ENCODE measurements at regions not wholly inside any gene's neighbourhood (a gene's known extent, or its start where the extent isn't known, plus 50 kb on each side); places are given as distances from the start of the nearest gene placed in this dataset.

DNA sequence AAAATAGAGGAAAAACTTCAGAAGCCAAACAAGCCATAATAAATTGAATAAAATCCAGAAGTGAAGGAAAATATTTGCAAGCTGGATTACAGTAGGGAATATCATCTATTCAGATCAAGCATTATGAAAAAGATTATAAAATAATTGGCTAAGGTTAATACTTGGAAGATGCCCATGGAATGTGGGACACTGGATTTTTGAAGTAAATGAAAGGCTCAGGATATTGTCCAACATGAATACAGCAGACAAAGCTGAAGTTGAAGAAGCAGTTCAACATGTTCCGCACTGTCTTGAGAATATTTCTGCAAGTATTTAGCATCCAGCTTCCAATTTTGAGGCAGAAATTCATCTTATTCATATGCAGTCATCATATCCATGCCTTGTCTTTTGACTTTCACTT is 1278.4 kb upstream of the GJE1 start:
- Histone ChIP-seq H2AFZ (ENCODE audit: low read depth, low read length) (no peak overlapping the region), H3K9me3 (ENCODE audit: low read length) (no peaks in the 10 kb centered on the region), H3K9me2 (ENCODE audit: insufficient read depth, low read length) (no peaks in the 10 kb centered on the region), H3K9ac (ENCODE audit: low read length) (no peak overlapping the region), H3K27ac (ENCODE audit: low read length) (no peak overlapping the region), H3K79me2 (replicated peaks; ENCODE audit: insufficient read depth, low read length) (no peaks in the 10 kb centered on the region), H3F3A (ENCODE audit: insufficient read depth, low read length, poor library complexity, severe bottlenecking) (no peaks in the 10 kb centered on the region), H3K4me3 (ENCODE audit: low read length) (no peak overlapping the region), H3K4me2 (ENCODE audit: low read length) (no peak overlapping the region), H4K20me1 (ENCODE audit: insufficient read depth) (no peaks in the 10 kb centered on the region), H3K27me3 (ENCODE audit: insufficient read depth, low read depth, low read length) (no peaks in the 10 kb centered on the region), H3K36me3 (ENCODE audit: insufficient read depth, low read length) (no peaks in the 10 kb centered on the region)
- TF ChIP-seq REST (IDR thresholded peaks at IDR 0.05; ENCODE audit: borderline replicate concordance) (no peak), SMC3 (conservative IDR thresholded peaks at IDR 0.05; ENCODE audit: poor library complexity) (no peak), EZH2 (IDR thresholded peaks at IDR 0.05; ENCODE audit: borderline replicate concordance, insufficient read depth, low read length, poor library complexity, severe bottlenecking) (no peak), TAF1 (IDR thresholded peaks at IDR 0.05; ENCODE audit: low read depth) (no peak), EP300 (conservative IDR thresholded peaks at IDR 0.05; ENCODE audit: poor library complexity, severe bottlenecking) (no peak), CTCF (IDR thresholded peaks at IDR 0.05; ENCODE audit: poor library complexity, severe bottlenecking) (no peak), RAD21 (conservative IDR thresholded peaks at IDR 0.05) (no peak), MXI1 (conservative IDR thresholded peaks at IDR 0.05; ENCODE audit: poor library complexity, severe bottlenecking) (no peak), POLR2AphosphoS5 (IDR thresholded peaks at IDR 0.05) (no peak)

DNA sequence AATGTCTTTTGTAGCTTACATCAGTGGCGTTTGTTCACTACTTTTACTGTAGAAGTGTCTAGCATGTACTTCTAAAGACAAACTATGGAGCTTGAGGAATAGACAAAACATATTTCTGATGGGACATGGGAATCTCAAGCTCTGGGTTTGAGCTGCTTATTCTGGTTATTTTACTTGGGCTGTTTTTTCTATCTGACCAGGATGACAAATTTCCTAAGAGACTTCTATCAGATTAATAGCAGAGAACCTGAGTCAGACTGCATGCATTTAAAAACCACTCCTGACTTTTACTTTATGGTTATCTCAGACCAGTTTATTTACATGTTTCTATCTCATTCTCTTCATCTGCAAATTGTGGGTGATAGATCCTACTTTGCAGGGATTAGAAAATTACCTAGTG is 1282.3 kb upstream of the GJE1 start:
- no peaks in the 10 kb centered on the region for H4K20me1 ChIP-seq (ENCODE audit: insufficient read depth)
- H3K9me2 ChIP-seq (ENCODE audit: insufficient read depth, low read length) = no peaks in the 10 kb centered on the region
- H2AFZ ChIP-seq (ENCODE audit: low read depth, low read length) = no peak overlapping the region
- no peaks in the 10 kb centered on the region for H3K9me3 ChIP-seq (ENCODE audit: low read length)
- H3K27ac ChIP-seq (ENCODE audit: low read length) = no peak overlapping the region
- no peak overlapping the region for H3K9ac ChIP-seq (ENCODE audit: low read length)
- no peaks in the 10 kb centered on the region for H3F3A ChIP-seq (ENCODE audit: insufficient read depth, low read length, poor library complexity, severe bottlenecking)
- TF ChIP-seq REST (IDR thresholded peaks at IDR 0.05; ENCODE audit: borderline replicate concordance) (no peak), RAD21 (conservative IDR thresholded peaks at IDR 0.05) (no peak), POLR2AphosphoS5 (IDR thresholded peaks at IDR 0.05) (no peak), CTCF (IDR thresholded peaks at IDR 0.05; ENCODE audit: poor library complexity, severe bottlenecking) (no peak), EZH2 (IDR thresholded peaks at IDR 0.05; ENCODE audit: borderline replicate concordance, insufficient read depth, low read length, poor library complexity, severe bottlenecking) (no peak), TAF1 (IDR thresholded peaks at IDR 0.05; ENCODE audit: low read depth) (no peak), MXI1 (conservative IDR thresholded peaks at IDR 0.05; ENCODE audit: poor library complexity, severe bottlenecking) (no peak), EP300 (conservative IDR thresholded peaks at IDR 0.05; ENCODE audit: poor library complexity, severe bottlenecking) (no peak), SMC3 (conservative IDR thresholded peaks at IDR 0.05; ENCODE audit: poor library complexity) (no peak)
- H3K27me3 ChIP-seq (ENCODE audit: insufficient read depth, low read depth, low read length) = no peaks in the 10 kb centered on the region
- no peaks in the 10 kb centered on the region for H3K36me3 ChIP-seq (ENCODE audit: insufficient read depth, low read length)
- no peak overlapping the region for H3K4me2 ChIP-seq (ENCODE audit: low read length)
- no peaks in the 10 kb centered on the region for H3K79me2 ChIP-seq (replicated peaks; ENCODE audit: insufficient read depth, low read length)
- no peak overlapping the region for H3K4me3 ChIP-seq (ENCODE audit: low read length)

Data from neural cell (in vitro differentiated cells).